ENCODE measurements at regions not wholly inside any gene's neighbourhood (a gene's known extent, or its start where the extent isn't known, plus 50 kb on each side); places are given as distances from the start of the nearest gene placed in this dataset.

DNA sequence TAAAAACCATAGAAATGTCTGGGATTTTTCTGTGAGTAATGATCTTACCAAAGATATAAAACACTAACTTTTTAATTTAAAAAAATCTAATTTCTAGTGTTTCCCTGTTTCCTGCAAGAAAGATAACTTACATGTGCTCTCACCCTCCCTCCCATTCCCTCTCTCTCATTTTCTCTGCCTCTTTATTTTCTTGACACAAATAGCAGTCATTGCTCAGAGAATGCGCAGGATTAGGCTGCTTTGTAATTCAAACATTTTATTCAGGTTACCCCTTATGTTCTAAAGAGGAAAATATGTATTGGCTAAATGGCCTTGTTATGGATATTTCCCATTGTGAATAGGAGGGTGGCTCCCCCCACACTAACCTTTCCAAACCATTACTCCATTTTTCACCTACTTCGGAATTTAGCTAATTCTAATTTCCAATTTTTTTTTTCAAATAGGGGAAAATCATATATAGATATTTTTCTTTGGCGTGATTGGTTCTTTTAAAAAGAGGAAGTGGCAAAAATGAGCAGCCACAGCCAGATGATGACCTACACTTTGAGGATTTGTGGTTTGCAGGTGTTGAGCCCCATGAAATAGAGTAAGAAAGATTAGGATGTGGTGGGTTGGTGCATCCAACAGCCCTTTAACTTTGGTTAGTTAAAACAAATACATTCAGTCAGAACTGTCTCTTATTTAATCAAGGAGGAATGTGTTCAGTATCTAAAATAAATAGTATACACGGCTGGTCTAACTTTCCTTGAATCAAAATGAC, 554.4 kb downstream of the IGSF11 start:
- TF ChIP-seq, protein P1, sequence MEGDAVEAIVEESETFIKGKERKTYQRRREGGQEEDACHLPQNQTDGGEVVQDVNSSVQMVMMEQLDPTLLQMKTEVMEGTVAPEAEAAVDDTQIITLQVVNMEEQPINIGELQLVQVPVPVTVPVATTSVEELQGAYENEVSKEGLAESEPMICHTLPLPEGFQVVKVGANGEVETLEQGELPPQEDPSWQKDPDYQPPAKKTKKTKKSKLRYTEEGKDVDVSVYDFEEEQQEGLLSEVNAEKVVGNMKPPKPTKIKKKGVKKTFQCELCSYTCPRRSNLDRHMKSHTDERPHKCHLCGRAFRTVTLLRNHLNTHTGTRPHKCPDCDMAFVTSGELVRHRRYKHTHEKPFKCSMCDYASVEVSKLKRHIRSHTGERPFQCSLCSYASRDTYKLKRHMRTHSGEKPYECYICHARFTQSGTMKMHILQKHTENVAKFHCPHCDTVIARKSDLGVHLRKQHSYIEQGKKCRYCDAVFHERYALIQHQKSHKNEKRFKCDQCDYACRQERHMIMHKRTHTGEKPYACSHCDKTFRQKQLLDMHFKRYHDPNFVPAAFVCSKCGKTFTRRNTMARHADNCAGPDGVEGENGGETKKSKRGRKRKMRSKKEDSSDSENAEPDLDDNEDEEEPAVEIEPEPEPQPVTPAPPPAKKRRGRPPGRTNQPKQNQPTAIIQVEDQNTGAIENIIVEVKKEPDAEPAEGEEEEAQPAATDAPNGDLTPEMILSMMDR (IDR thresholded peaks at IDR 0.05; ENCODE audit: low read length): no peak
- TF ChIP-seq EZH2 (optimal IDR thresholded peaks at IDR 0.05; ENCODE audit: low read depth, low read length): no peak

All from MM.1S (cell line).